Posterior cingulate gyrus (tissue), 11 donors: ENCODE measurements at regions not wholly inside any gene's neighbourhood (a gene's known extent, or its start where the extent isn't known, plus 50 kb on each side); places are given as distances from the start of the nearest gene placed in this dataset.
"Not testable (repeated sequence)": the region's sequence is repeated elsewhere in the genome, so short reads cannot be mapped to it uniquely, and the experiment has no call there.

Source experiments
- DNase-seq, 10 donors: peaks; one replicate each; pipeline versions ENCODE4 v3.0.0 to v3.0.0-alpha.2; 2020 to 2021; ENCODE audit warnings: mixed read lengths in 3 of 10
- intact Hi-C: fragments of 100-400 bp; cut with DNase I; formaldehyde crosslinking; loops from one replicate; pipeline ENCODE4 v1.15.1; 2023

DNA sequence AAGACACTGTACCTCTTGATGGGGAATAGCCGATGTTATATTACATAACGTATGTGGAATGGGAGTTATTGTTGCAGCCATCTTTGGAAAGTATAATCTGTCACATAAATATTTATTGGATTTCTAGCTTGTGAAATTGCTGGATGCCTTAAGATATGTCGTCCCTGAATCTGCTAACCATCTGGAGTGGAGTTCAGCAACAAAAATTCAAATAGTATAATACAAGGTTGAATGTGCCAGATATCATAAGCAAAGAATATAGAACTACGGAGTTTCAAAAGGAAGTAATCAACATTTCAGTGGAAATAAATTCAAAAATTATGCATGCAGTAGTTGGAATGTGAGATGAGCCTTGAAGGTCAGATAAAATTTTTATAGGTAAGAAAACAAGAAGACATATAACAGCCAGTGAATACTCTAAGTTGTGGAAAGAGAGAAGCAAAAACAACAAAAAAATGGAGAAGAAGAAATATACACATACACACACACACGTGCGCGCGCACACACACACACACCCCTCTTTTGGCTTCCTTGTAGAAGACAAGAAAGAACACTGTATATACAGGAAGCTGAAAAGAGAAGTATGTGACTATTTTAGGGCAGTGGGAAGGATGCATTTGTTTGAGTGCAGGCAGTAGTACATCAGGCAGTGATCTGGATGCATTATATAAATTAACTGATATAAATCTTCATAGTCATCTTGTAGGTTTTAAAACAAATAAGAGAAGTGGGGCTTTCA, 516.7 kb downstream of the KCNT2 start:
- intact Hi-C loops, result no loop called here
- no peak for DNase-seq

GRCh38 chr1:196090226-196090625, 518.0 kb downstream of the KCNT2 start:
- no peak for DNase-seq
- intact Hi-C loops, result no loop called here

DNA sequence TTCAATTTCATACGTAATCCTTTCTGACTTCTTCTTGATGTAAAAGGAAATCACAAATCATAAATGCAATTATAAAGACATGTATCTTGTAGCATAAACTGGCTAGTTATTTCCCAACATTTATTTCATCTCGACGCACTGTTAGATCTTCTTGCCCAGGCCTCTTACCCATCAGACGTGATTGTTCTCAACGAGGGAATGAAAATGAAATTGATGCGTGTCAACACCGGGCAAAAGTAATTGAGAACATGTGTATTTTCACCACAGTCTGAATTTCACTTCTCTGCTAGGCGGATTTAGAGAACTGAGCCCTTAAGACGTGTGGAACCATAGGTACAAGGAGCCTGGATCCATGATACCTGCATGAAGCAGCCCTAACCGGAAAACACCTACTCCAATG, 519.7 kb downstream of the KCNT2 start:
- no peak for DNase-seq
- intact Hi-C loops, result no loop called here

GRCh38 chr1:196078691-196079090, 529.5 kb downstream of the KCNT2 start:
- DNase-seq, result no peak
- intact Hi-C loops, result no loop called here

DNA sequence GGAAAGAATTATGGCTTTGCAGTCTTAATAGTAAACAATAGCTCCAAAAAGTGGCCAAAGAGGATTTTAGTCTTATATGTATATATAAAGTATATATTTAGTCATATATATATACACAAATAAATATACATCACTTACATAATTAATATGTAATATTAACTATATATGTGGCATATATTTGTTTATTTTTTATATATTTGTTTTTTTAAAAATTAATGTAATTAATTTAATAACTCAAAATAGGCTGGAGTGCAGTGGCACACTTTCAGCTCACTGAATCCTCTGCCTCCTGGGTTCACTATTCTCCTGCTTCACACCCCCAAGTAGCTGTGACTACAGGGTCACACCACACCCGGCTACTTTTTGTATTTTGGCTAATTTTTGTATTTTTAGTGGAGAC, 532.6 kb downstream of the KCNT2 start:
- DNase-seq, result no peak
- intact Hi-C loops, result no loop called here

DNA sequence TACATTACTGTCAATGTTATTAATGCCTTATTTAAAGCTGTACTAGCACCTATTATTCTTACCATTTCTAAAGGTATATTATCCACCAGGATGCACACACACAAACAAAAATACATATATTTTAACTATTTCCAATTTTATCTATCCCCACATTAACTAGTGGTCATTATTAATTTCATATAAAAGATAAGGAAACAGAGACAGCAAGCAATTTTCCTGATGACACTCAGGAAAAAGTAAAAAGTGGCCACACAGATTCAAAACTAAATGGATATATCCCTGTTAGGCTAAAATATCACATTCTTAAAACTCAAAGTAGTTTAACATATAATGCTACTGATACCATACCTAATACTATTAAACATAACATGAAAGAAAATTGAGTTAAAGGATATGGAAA, 534.1 kb downstream of the KCNT2 start:
- intact Hi-C loops, result no loop called here
- DNase-seq, result no peak

DNA sequence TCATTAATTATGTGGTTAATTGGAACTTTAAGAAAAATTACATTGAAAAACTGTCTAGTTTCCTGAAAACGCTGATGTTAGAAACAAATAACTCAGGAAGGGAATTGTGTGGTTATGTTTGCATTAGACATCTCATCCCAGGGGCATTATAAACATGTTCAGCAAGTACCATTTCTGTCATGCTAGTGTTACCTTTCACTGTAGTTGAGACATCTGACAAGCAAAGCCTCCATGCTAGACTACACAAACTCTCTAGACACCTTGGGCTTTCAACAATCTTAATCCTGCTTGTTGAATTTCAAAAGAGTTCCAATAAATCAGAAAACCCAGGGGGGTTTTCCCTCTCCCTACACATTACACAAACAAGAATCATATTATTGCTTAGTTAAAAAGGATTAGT, 536.8 kb downstream of the KCNT2 start:
- no peak for DNase-seq
- intact Hi-C loops, result no loop called here

- DNase-seq, result no peak
- intact Hi-C loops, result no loop called here
These were observed 537.3 kb downstream of the KCNT2 start for GRCh38 chr1:196070940-196071339.

GRCh38 chr1:196063952-196064351, 544.3 kb downstream of the KCNT2 start:
- no peak for DNase-seq
- intact Hi-C loops, result no loop called here

DNA sequence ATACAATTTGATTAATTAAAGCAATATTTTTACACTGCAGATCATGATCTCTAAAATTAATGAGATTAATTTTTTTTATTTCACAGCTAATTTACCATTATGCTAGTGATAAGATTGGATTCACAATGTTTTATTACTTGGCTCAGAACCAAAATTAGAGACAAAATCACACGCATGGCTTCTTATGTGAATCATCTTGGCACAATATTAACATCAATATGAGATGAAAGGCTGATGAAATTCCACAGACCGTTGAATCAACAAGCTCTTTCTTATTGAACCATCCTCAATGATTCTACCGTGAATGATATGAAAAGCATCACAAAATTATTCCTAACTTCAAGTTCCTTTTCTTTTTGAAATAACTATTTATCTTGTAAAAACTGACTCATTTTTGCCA, 544.9 kb downstream of the KCNT2 start:
- intact Hi-C loops, result no loop called here
- DNase-seq, result no peak

GRCh38 chr1:196060539-196060938, 547.7 kb downstream of the KCNT2 start:
- intact Hi-C loops, result no loop called here
- no peak for DNase-seq

DNA sequence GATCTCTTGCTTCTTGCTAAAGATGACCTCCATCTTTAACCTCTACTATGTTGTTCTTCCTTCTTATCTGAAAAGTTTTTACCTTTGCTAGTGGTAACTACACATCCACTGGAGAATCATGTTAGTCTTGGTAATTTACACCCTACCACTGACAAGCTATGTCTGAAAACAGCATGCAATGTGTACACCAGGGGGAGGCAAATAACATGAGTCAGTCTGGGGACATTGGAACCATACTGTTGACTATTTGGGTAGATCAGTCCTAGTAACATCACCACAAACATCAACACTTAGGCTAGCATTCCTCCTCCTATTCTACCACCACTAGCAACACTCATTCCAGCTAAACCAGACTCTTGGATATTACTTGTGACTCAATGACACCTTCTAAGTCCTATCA, 549.0 kb downstream of the KCNT2 start:
- intact Hi-C loops, result no loop called here
- no peak for DNase-seq

- intact Hi-C loops, result no loop called here
These were observed 551.3 kb downstream of the KCNT2 start for GRCh38 chr1:196056966-196057365.

GRCh38 chr1:196049407-196049806, 558.8 kb downstream of the KCNT2 start:
- intact Hi-C loops, result no loop called here

More at GRCh38 chr1:196056966-196057365, 551.3 kb downstream of the KCNT2 start:
- DNase-seq, result no peak

GRCh38 chr1:196043268-196043667, 565.0 kb downstream of the KCNT2 start:
- intact Hi-C loops, result no loop called here
- no peak for DNase-seq

More at GRCh38 chr1:196049407-196049806, 558.8 kb downstream of the KCNT2 start:
- no peak for DNase-seq

GRCh38 chr1:196034080-196034706, 574.0 kb downstream of the KCNT2 start:
- intact Hi-C loops, result no loop called here
- DNase-seq, result peak in 1 of 10 donors; percentile 5

DNA sequence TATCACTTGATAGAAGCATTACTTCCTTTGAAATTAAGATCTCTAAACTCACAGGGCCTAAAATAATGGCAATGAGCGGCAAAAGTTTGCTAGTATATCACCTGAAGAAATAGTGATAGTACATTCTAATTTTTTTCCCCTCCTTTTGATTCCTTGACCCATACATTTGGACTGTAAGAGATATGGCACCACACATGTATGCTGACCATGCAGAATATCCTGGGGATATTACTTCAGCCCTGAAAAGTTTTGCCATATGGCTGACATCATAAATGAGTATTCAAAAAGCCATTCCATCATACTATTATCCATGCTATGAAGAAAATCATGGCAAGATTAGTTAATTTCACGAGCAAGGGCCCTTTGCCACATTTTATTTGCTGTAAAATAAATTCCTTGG, 576.9 kb downstream of the KCNT2 start:
- DNase-seq, intact Hi-C loops: not testable (repeated sequence)

- intact Hi-C loops, result no loop called here
- no peak for DNase-seq
These were observed 577.8 kb downstream of the KCNT2 start for GRCh38 chr1:196030455-196030854.

- DNase-seq, result no peak
- intact Hi-C loops, result no loop called here
These were observed 578.8 kb downstream of the KCNT2 start for GRCh38 chr1:196029410-196029809.

GRCh38 chr1:196027127-196027526, 581.1 kb downstream of the KCNT2 start:
- intact Hi-C loops, result no loop called here
- no peak for DNase-seq

DNA sequence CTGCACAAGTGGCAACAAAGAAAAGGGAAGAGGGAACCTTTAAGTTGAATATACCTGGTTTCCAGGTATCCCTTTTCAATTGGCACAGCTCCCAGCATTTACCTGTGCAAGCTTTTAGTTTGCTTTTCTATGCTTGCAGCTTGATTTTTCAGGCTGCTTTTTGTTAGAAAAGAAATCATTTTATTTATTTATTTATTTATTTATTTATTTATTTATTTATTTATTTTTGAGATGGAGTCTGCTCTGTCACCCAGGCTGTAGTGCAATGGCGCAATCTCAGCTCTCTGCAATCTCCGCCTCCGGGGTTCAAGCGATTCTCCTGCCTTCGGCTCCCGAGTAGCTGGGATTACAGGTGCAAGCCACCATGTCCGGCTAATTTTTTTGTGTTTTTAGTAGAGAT, 587.1 kb downstream of the KCNT2 start:
- intact Hi-C loops, DNase-seq: not testable (repeated sequence)

DNA sequence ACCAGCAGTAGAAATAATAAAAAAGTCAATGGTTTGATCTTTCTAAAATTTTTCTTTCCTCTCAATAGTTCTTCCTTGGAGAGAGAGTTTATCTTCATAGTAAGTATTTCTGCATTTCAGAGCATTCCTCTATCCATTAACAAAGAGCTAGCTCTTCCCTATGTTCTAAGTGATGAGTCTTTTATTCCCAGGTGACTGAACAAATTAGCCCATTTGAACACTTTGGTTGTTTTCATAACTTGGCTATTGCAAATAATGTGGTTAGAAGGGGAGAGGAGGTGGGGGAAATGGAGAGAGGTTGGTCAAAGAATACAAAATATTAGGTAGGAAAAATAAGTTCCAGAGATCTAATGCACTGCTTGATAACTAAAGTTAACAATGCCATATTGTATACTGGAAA, 598.9 kb downstream of the KCNT2 start:
- no peak for DNase-seq
- intact Hi-C loops, result no loop called here
